ENCODE measurements at regions not wholly inside any gene's neighbourhood (a gene's known extent, or its start where the extent isn't known, plus 50 kb on each side); places are given as distances from the start of the nearest gene placed in this dataset.

DNA sequence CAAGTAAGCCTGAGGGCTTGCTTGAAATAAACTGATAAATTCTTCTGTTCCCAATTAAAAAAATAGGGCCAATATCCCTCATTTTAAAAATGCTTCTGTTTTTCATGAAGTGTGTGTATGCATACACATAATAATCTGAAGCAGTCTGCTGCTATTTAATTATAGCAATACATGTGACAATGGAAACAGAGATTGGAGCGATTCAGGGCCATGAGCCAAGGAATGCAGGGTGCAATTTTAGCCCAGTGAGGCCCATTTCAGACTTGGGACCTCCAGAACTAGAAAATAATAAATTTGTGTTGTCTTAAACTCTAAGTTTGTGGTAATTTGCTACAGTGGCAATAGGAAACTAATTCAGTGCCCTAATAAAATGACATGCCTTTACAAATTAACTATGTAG is 264.9 kb downstream of the LTN1 start:
- H3K9me3 ChIP-seq (ENCODE audit: control insufficient read depth, low read depth, low read length) = peaks cover 6% of the 10 kb centered on the region
- H3K4me3 ChIP-seq (ENCODE audit: control insufficient read depth in 2 of 3, extremely low read depth in 1 of 3, insufficient read depth in 2 of 3, low read depth in 1 of 3, low read length in 3 of 3) = no peak overlapping the region
- FAIRE-seq = no peak
- dilution Hi-C loops (cut with MboI; ENCODE audit: extremely low pct_ligation_motif_present, low sequenced_read_pairs) = no loop called here
- no peaks in the 10 kb centered on the region for H4K20me1 ChIP-seq (ENCODE audit: control insufficient read depth, extremely low read depth, insufficient read depth, low read length)
- no peaks in the 10 kb centered on the region for H3K36me3 ChIP-seq (ENCODE audit: control insufficient read depth in 2 of 2, extremely low read depth in 1 of 2, insufficient read depth in 2 of 2, low read length in 2 of 2)
- H3K4me2 ChIP-seq (ENCODE audit: control insufficient read depth, extremely low read depth, insufficient read depth, low read depth, low read length) = no peak overlapping the region
- no peaks in the 10 kb centered on the region for H3K9me1 ChIP-seq (ENCODE audit: control insufficient read depth, extremely low read depth, insufficient read depth, low read length)
- H3K27me3 ChIP-seq (ENCODE audit: control insufficient read depth, extremely low read depth, insufficient read depth, low read length) = no peaks in the 10 kb centered on the region
- DNase-seq (ENCODE audit: low read depth, low spot score) = no peak
- H3K9ac ChIP-seq (ENCODE audit: control insufficient read depth, extremely low read depth, insufficient read depth, low read length) = no peak overlapping the region
- H3K4me1 ChIP-seq (ENCODE audit: control insufficient read depth, extremely low read depth, insufficient read depth, low read length) = peaks cover 5% of the 10 kb centered on the region
- H3K79me2 ChIP-seq (ENCODE audit: control insufficient read depth, insufficient read depth, low read length) = no peaks in the 10 kb centered on the region
- H2AFZ ChIP-seq (ENCODE audit: control insufficient read depth, low read length) = no peak overlapping the region
- TF ChIP-seq EZH2 (IDR thresholded peaks at IDR 0.05; ENCODE audit: low read length) = no peak
- TF ChIP-seq, protein P1, sequence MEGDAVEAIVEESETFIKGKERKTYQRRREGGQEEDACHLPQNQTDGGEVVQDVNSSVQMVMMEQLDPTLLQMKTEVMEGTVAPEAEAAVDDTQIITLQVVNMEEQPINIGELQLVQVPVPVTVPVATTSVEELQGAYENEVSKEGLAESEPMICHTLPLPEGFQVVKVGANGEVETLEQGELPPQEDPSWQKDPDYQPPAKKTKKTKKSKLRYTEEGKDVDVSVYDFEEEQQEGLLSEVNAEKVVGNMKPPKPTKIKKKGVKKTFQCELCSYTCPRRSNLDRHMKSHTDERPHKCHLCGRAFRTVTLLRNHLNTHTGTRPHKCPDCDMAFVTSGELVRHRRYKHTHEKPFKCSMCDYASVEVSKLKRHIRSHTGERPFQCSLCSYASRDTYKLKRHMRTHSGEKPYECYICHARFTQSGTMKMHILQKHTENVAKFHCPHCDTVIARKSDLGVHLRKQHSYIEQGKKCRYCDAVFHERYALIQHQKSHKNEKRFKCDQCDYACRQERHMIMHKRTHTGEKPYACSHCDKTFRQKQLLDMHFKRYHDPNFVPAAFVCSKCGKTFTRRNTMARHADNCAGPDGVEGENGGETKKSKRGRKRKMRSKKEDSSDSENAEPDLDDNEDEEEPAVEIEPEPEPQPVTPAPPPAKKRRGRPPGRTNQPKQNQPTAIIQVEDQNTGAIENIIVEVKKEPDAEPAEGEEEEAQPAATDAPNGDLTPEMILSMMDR (optimal IDR thresholded peaks at IDR 0.05 in 1 of 3, IDR thresholded peaks at IDR 0.05 in 1 of 3, conservative IDR thresholded peaks at IDR 0.05 in 1 of 3; ENCODE audit: extremely low read depth in 1 of 3, insufficient read depth in 2 of 3, low read length in 3 of 3) = no peak
- no peak overlapping the region for H3K27ac ChIP-seq (ENCODE audit: control insufficient read depth, insufficient read depth, low read length)

DNA sequence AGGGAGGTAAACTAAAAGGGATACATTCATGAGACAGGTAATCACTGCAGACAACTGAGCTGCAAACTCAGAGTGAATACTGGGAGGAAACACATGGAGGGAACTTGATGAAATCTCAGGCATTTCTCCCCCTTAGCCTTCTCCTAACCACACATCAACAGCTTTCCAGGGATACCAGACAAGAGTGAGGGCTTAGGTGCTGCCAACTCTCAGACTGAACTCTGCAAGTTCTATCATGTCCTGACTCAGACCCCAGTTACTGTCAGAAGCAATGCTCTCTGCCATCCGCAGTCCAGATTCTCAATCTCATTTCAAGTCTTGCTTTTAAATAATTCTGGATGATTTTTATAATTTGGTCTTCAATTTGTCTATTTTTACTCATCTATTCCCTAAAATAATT is 267.3 kb downstream of the LTN1 start:
- H3K27me3 ChIP-seq (ENCODE audit: control insufficient read depth, extremely low read depth, insufficient read depth, low read length) = no peaks in the 10 kb centered on the region
- H3K4me1 ChIP-seq (ENCODE audit: control insufficient read depth, extremely low read depth, insufficient read depth, low read length) = peaks cover 5% of the 10 kb centered on the region
- H3K79me2 ChIP-seq (ENCODE audit: control insufficient read depth, insufficient read depth, low read length) = no peaks in the 10 kb centered on the region
- dilution Hi-C loops (cut with MboI; ENCODE audit: extremely low pct_ligation_motif_present, low sequenced_read_pairs) = no loop called here
- TF ChIP-seq, protein P1 (optimal IDR thresholded peaks at IDR 0.05 in 1 of 3, IDR thresholded peaks at IDR 0.05 in 1 of 3, conservative IDR thresholded peaks at IDR 0.05 in 1 of 3; ENCODE audit: extremely low read depth in 1 of 3, insufficient read depth in 2 of 3, low read length in 3 of 3) = no peak
- TF ChIP-seq EZH2 (IDR thresholded peaks at IDR 0.05; ENCODE audit: low read length) = no peak
- no peak overlapping the region for H3K27ac ChIP-seq (ENCODE audit: control insufficient read depth, insufficient read depth, low read length)
- peaks cover 3% of the 10 kb centered on the region for H3K9me3 ChIP-seq (ENCODE audit: control insufficient read depth, low read depth, low read length)
- no peak for DNase-seq (ENCODE audit: low read depth, low spot score)
- no peak overlapping the region for H3K4me3 ChIP-seq (ENCODE audit: control insufficient read depth in 2 of 3, extremely low read depth in 1 of 3, insufficient read depth in 2 of 3, low read depth in 1 of 3, low read length in 3 of 3)
- no peaks in the 10 kb centered on the region for H4K20me1 ChIP-seq (ENCODE audit: control insufficient read depth, extremely low read depth, insufficient read depth, low read length)
- H3K9ac ChIP-seq (ENCODE audit: control insufficient read depth, extremely low read depth, insufficient read depth, low read length) = no peak overlapping the region
- H3K36me3 ChIP-seq (ENCODE audit: control insufficient read depth in 2 of 2, extremely low read depth in 1 of 2, insufficient read depth in 2 of 2, low read length in 2 of 2) = no peaks in the 10 kb centered on the region
- H2AFZ ChIP-seq (ENCODE audit: control insufficient read depth, low read length) = peak overlapping the region; percentile 46
- FAIRE-seq = peak; percentile 79
- no peaks in the 10 kb centered on the region for H3K9me1 ChIP-seq (ENCODE audit: control insufficient read depth, extremely low read depth, insufficient read depth, low read length)
- no peak overlapping the region for H3K4me2 ChIP-seq (ENCODE audit: control insufficient read depth, extremely low read depth, insufficient read depth, low read depth, low read length)
